Inflammatory macrophage treated with lipopolysaccharide for 1 hour (primary cell): ENCODE measurements at regions not wholly inside any gene's neighbourhood (a gene's known extent, or its start where the extent isn't known, plus 50 kb on each side); places are given as distances from the start of the nearest gene placed in this dataset.
A peak's percentile ranks its signal among the peaks of the same experiment; 100 is the strongest.
"Not testable (repeated sequence)": the region's sequence is repeated elsewhere in the genome, so short reads cannot be mapped to it uniquely, and the experiment has no call there.

Experiments used
- DNase-seq, 2 donors: peaks; one replicate each; pipeline ENCODE4 v3.0.0-alpha.2; 2020 to 2022

DNA sequence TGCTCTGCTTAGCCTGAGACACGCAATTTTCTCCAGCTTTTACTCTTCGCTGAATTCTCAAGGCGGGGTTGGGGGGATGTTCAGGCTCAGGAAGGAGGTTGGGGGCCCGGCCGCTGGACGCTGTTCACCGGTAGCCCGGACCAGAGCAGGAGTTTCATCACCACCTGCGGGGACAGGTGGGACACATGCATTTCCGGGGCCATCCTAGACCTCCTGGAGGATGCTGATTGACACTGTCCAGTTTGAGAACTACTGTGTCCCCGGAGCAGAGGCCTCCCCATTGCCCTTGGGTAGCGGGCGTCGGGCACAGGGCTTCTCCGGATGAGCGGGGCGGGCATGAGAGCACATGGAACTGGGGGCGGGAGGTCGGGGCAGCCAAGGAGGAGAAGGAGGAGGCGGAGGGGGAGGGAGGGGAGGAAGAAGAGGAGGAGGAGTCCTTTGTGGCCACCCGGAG, 144.0 kb upstream of the GRK3 start:
- DNase-seq: no peak

DNA sequence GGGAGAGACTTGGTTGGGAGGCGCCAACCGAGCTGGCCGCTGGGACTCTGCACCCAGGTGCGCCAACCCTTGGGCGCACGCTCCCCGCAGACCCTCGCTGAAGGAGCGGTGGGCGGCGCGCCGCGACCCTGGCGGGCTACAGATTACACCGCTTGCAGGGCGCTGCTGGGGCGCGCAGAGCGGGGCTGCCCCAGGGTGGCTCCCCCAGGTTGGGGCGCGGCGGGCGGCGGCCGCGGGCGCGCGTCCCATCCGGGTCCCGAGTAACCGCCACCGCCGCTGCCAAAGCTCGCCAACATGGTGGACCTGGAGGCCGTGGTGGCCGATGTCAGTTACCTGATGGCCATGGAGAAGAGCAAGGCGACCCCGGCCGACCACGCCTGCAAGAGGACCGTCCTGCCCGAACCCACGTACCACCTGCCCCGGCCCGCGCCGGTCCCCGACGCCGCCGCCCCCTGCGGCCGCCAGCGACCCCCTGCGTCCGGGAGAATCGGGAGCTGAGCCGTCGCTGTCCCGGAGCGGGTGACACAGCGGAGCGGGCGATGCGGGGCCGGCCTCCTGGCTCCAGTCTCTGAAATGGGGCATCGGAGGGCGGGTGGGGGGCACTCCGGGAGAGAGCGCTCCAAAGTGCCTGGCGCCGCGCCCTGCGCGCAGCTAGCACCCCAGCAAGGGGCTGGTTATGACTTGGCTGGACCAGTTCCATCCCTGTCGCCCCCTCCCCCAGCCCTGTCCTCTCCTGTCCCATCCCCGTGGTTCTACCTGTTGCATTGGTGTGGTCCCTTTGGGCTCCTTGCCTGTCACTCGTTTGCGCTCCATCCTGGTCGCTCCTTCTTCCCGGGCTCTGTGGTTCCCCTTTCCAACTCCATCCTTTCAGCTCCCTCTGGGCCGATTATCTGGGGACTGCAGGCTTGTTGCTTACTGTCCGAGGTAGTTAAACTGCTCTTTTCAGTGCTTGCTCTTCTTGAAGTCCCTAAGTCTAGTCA, 143.3 kb upstream of the GRK3 start:
- no peak for DNase-seq

DNA sequence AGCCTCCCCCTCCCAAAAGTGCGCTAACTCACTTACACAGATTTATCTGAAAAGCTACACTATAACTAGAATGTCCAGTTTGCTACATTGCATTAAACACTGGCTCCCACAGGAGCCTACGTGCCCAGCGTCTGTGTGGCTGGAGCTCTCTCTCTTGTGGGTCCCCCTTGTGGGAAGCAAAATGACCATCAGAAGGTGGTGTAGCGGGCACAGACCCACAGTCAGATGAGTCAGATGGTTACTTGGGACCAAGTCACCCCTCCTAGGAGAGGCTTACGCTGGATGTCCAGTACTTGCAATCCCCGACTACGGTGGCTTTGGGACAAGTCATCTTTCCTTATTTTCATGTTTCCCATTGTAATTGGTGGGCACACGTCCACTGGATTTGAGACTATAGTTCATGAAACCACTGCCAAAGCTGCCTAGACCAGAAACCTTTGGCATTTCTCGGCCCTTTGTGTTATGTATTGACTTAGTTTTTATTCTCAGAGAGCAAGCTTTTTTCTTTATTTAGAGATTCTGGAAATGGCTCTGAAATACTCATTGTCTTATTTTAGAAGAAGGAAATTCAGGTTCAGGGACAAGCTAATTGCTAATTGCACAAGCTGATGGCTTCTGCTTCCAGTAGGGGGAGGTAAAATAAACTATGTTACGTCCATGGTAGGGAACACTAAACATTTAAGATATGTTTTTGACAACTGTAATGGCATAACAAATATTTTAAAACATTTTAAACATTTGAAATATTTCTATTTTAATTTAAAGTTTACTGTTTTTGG, 137.8 kb upstream of the GRK3 start:
- DNase-seq: not testable (repeated sequence)

DNA sequence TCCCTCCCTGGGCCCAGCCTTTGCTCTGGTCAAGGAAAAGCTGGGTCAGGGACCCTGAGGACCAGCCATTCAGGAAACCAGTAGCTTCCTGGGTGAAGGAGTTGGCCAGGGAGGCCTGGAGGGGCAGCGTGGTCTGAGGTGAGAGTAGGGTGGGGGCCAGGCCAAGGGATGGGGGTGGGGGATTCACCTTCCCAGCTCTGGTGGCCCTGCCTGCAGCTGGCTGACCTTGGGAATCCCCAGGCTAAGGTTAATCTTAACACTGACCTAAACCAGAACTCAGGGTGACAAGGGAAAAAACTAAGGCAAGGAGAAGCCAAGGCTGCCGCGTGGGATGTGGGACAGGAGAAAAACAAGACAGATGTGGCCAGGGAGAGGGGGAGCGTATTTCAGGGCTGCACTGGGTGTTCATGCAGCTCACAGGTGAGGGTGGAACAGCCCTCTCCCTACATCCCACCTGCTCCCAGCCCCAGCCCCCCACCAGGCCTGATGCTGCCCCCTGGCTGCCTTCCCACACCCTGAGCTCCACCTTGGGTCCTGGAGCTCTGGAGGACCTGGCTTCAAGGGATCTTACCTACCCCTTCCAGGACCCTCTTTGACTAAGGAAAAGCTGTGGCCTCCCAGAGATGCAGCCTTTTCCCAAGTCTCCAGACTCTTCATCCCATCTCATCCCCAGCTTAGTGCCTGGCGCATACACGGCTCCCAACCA, 132.7 kb upstream of the GRK3 start:
- DNase-seq: not testable (repeated sequence)

DNA sequence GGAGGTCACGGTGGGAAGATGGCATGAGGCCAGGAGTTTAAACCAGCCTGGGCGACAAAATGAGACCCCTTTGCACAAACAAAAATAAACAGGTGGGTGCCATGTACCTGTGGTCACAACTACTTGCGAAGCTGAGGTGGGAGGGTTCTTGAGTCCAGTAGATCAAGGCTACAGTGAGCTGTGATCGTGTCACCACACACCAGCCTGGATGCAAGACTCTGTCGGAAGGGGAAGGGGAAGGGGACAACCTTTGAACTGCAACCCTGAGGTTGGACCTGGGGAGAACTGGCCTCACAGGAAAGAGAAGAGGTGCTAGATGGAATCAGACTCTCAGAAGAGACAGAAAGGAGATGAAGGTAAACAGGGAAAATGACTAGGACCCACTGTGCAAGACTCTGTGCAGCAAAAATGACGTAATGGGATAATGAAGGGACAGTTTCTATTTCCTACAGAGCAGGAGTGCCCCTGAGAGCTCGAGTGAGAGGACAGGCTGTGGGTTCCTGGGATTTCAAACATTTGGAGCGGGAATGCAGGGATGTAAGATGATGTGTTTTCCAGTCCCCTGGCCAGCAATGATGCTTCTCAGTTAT, 131.0 kb upstream of the GRK3 start:
- DNase-seq: peak in 1 of 2 donors; percentile 28

DNA sequence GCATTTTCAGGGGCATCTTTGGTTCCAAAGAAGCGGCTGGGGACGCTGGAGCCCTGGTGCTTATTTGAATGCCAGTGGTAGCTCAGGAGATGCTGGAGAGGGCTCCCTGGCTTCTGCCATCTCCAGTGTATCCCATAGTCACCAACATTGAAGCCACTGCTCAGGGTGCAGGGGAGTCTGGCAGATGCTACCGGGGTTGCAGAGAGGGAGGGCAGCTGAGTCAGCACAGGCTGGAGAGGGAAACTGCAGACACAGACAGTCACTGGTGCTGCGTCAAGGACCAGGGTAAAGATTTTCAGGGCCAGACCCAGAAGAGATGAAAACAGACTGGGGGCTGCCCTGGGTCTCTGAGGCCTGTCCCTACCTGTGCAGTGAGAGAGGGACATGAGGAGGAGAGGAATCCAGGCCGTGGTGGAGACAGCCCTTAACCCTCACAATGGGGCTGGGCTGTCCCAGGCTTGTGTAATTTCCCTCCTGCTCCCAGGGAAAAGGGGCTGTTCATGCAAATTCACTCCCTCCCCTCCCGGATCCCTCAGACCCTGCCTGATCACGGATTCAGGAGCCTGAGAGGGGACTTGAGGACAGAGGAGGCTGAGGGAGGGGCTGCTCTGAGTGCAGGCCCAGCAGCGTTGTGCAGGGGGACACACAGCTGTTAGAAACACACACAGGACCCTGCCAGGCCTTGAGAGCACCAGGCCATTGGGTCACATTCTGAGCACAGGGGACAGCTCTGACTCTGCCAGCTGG, 126.9 kb upstream of the GRK3 start:
- DNase-seq: no peak

DNA sequence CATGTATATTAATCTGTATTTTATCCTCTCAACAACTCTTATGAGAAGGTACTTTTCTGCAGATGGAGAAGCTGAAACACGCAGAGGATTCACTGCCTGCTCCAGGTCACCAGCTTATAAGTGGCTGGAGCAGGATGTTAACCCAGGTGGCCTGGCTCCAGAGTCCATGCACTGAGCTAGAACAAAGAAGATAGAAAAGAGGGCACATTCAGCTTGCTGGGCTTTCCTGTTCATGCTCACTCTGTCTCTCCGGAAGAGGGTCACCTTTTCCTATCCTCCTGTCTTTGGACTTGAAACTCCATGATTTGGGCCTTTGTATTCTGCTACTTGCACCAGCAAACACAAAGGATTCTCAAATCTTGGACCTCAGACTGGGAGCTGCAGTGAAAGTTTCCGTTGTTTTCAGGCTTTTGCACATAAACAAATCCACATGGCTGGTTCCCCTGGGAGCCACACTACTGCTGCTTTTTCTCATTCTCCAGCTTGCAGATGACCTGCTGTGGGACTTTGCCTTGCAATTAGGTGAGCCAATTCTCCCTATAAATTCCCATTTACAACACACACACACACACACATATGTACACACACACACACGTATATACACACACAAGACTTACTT, 117.3 kb upstream of the GRK3 start:
- no peak for DNase-seq

DNA sequence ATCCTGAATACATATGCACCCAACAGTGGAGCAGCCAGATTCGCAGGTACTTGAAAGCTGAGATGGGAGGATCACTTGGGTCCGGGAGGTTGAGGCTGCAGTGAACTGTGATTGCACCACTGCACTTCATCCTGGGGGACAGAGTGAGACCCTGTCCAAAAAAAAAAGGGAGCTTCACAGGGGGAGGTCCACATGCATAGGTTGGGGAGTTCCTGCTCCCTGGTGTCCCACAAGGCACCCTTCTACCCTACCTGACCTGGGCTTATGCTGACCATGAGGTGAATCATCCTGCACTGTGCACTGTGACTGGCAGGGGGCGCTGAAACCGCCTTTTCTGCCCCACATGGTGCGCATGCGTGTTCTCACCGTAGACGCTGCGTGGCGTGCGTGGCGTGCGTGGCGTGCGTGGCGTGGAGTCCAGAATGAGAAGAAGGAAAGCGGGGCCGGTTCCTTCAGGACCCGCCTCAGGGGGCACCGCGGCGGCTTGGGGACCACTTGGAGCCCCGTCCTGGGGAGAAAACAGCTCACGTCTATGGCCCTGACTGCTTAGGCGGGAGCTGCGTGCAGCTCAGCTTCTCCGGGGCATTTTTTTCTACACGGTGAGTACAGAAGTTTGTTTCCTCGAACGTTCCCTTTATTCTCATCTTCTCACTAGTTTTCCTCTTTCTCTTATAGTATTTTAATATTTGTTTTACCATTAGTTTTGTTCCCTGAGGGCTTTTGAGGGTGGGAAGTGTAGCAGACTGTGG, 116.6 kb upstream of the GRK3 start:
- peak; percentile 79 to 95 for DNase-seq

DNA sequence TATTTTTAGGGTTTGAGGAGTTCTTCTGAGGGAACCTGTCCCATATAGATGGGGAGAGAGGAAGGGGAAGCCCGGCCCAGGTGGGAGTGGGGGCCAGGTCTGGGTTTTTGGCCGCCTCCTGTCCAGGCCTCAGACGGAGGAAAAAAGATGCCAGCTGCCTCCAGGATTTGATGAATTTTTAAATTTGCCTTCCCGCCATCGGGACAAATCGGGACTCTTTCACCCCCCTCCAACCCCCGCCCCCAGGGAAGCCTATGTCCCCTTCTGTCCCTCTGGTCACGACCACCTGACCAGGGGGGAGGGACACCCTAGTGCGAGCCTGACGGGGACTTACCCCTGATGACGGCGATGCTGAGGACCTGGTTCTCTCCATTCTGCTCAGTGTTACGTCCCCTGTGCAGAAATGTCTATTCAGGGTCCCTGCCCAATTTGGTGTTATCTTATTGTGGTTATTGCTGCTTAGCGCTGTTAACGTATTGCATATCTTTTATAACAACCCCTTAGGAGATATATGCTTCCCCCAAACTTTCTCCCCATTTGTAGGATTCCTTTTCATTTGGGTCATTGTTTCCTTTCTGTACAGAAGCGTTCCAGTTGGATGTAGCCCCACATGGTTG, 115.9 kb upstream of the GRK3 start:
- DNase-seq: peak in 1 of 2 donors; percentile 16

DNA sequence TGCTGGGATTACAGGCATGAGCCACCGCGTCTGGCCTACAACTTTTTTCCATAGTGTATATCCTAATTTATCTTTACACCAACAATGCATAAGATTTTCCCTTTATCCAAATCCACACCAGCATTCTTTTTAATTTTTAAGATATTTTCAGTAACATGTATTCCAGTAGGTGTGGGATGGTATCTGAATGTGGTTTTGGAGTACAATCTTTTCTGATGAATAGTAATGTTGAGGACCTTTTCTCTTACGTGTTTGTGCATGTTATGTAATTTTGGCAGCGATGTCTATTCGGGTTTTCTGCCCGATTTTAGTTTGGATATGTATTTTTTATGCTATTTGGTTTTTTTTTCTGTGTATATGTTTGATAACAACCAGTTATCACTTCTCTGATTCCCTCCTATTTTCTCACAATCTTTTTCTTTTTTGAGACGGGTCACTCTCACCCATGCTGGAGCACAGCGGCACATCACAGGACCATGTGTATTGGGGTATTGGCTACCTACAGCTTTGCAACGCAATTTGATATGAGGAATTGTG, 114.6 kb upstream of the GRK3 start:
- no peak for DNase-seq

DNA sequence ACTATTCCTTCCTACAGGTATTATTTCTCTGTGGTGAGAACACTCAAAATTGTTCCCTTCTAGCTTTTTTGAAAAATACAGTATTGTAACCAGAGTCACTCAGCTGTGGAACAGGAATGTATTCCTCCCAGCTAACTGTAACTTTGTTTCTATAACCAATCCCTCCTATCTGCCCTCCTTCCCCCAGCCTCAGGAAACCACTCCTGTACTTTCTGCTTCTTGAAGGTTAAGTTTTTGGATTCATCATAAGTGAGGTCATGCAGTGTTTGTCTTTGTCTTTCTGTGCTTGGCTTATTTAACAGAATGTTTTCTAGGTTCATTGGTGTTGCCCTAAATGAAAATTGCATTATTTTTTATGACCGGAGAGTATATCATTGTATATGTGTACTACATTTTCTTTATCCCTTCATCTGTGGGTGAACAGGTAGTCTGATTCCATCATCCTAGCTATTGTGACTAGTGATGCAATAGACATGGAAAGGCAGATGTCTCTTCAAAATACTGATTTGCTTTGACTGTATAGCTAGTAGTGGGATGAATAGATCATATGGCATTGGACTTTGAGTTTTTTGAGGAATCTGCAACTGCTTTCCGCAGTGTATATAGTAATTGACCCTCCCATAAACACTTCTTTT, 112.9 kb upstream of the GRK3 start:
- no peak for DNase-seq

DNA sequence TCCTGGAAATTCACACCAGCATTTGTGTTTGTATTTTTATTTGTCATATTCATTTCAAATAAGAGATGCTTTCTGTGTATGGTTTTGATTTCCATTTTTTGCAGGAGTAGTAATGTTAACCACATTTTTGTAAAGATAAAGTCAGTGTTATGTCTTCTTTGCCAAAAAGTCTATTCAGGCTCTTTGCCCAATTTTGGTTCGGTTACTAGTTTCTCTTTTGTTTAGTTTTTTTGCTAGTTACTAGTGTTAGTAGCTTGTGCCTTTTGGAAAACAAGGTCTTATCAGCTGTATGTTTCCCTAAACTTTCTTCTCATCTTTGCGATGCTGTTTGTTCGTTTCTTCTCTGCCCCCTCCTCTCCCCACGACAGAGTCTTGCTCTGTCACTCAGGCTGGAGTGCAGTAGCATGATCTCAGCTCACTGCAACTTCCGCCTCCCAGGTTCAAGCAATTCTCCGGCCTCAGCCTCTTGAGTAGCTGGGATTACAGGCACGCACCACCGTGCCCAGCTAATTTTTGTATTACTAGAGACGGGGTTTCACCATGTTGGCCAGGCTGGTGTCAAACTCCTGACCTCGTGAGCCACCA, 112.3 kb upstream of the GRK3 start:
- no peak for DNase-seq

DNA sequence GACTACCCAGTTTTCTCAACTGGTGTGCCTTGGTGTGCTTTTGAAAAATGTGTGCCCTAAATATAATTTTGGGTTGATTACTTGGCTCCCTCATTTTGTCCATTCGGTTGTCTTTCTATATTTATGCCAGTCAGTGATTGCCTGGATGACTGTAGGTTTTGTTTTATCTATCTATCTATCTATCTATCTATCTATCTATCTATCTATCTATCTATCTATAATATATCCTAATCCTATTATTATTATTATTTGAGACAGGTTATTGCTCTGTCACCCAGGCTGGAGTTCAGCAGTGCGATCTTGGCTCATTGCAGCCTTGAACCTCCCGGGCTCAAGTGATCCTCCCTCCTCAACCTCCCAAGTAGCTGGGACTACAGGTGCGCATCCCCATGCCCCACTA, 111.4 kb upstream of the GRK3 start:
- no peak for DNase-seq

DNA sequence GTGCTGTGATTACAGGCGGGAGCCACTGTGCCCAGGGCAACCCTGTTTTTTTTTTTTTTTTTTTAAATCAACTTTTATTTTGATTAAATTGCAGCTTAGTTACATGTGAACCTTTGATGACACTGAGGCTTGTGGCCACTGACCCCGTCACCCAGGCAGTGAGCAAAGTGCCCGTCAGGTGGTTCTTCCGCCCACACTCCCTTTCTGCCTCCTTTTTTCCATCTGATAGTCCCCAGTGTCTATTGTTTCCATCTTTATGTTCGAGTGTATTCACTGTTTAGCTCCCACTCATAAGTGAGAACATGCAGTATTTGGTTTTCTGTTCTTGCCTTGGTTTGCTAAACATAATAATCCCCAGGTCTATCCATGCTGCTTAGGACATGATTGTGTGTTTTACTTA, 110.9 kb upstream of the GRK3 start:
- no peak for DNase-seq

DNA sequence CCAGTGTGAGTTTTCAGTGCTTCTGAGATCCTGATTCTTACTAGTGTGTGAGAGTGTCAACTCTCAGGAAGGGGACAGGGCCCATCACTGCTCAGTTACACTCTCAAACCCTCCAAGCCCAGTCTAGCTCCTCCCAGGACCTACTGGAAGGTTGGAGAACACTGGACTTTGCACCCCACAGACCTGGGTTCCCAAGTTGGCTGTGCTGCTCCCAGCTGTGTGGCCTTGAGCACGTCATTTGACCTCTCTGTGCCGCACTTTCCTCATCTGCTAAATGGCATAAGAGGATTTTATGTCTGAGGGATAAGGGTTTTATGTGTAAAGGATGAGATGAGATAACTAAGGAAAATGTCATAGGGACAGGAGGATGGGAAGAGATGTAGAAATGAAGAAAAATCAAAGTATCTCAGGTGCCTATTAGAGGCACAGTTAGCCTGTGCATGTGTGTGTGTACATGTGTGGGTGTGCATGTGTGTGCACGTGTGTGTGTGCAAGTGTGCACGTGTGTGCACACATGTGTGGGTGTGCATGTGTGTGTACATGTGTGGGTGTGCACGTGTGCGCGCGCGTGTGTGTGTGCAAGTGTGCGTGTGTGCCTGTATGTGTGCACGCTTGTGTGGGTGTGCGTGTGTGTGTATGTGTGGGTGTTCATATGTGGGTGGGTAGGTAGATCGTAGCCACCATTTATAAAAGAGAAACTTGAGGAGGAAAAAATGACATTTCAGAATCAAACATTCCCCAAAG, 108.0 kb upstream of the GRK3 start:
- DNase-seq: not testable (repeated sequence)

DNA sequence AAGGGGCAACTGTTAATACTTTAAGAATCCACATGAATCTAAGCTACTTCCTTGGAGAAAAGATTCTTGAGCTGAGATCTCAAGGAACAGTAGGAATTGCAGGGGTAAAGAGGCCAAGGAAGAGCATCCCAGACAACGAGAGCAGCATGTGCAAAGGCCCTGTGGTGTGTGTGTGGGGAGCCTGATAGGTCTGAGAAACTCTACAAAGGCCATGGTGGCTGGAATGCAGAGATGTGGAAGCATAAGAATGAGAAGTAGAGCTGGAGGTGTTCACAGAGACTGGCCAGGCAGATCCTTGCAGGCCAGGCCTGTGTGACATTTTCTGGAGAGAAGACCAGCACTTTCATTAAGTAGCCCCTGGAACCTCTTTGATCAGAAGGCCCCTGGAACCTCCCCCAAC, 105.8 kb upstream of the GRK3 start:
- DNase-seq: not testable (repeated sequence)

DNA sequence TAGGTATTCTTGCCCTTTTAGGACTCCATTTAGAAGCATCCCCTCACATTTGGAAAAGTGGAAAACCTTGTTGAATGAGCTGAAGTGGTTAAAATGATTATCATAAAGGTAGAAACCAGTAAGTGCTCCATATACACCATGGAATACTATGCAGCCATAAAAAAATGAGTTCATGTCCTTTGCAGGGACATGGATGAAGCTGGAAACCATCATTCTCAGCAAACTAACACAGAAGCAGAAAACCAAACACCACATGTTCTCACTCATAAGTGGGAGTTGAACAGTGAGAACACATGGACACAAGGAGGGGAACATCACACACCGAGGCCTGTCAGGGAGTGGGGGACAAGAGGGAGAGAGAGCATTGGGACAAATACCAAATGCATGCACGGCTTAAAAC, 103.8 kb upstream of the GRK3 start:
- not testable (repeated sequence) for DNase-seq

DNA sequence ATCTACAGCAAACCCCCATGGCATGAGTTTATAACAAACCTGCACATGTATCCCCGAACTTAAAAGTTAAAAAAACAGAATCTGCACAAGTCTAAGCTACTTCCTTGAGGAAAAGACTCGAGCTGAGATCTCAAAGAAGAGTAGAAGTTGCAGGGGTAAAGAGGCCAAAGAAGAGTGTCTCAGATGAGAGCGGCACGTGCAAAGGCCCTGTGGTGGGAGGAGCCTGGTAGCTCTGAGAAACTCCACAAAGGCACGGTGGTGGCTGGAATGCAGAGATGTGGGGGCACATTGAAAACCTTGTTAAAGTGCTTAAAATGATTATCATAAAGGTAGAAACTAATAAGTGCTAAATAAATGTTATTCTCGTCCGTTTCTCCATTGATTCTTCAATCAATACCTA, 103.2 kb upstream of the GRK3 start:
- DNase-seq: no peak
